GM06990 (cell line): ENCODE measurements at regions not wholly inside any gene's neighbourhood (a gene's known extent, or its start where the extent isn't known, plus 50 kb on each side); places are given as distances from the start of the nearest gene placed in this dataset.

Experiments
- DNase-seq: peaks from one replicate; pipeline ENCODE4 v3.0.0-alpha.2; 2011; ENCODE audit not compliant: insufficient read length; ENCODE audit errors: extremely low read depth
- H3K27me3 ChIP-seq: replicated peaks from 2 replicates; pipeline ENCODE4 v1.6.0; 2011; ENCODE audit warnings: low read length; ENCODE audit not compliant: control insufficient read depth, insufficient read depth
- H3K36me3 ChIP-seq: 2 replicates; pipeline ENCODE4 v1.5.1; 2011; ENCODE audit warnings: low read length; ENCODE audit not compliant: control insufficient read depth, insufficient read depth
- H3K4me3 ChIP-seq: replicated peaks from 2 replicates; pipeline ENCODE4 v1.5.1; 2011; ENCODE audit warnings: low read depth, mild to moderate bottlenecking, control low read depth, low read length
- TF ChIP-seq, protein P1 (sequence below): IDR thresholded peaks from 2 replicates; pipeline ENCODE4 v1.5.1; 2011; ENCODE audit warnings: low read length, control low read depth, mild to moderate bottlenecking, inconsistent platforms; ENCODE audit not compliant: insufficient read depth, poor library complexity, severe bottlenecking

DNA sequence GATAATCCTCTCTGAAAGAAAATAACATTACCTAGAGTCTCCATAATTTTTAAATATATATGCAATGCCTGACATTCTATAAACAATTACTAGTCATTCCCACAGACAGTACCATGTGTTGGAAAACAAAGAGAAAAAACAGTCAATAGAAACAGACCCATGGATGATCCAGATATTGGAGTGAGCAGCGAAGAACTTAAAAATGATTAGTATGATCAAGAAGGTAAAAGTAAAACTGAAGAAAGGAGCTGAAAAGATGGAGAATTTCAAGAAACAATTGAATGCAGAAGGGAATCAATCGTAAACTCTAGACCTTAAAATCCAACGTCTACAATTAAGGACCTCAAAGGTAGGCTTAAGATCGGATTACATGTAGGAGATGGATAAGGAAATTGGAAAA, 330.6 kb downstream of the SHANK2 start:
- DNase-seq: no peak
- Histone ChIP-seq H3K4me3 (no peak overlapping the region), H3K36me3 (no peaks in the 10 kb centered on the region), H3K27me3 (no peaks in the 10 kb centered on the region)
- TF ChIP-seq, protein P1, sequence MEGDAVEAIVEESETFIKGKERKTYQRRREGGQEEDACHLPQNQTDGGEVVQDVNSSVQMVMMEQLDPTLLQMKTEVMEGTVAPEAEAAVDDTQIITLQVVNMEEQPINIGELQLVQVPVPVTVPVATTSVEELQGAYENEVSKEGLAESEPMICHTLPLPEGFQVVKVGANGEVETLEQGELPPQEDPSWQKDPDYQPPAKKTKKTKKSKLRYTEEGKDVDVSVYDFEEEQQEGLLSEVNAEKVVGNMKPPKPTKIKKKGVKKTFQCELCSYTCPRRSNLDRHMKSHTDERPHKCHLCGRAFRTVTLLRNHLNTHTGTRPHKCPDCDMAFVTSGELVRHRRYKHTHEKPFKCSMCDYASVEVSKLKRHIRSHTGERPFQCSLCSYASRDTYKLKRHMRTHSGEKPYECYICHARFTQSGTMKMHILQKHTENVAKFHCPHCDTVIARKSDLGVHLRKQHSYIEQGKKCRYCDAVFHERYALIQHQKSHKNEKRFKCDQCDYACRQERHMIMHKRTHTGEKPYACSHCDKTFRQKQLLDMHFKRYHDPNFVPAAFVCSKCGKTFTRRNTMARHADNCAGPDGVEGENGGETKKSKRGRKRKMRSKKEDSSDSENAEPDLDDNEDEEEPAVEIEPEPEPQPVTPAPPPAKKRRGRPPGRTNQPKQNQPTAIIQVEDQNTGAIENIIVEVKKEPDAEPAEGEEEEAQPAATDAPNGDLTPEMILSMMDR: no peak

DNA sequence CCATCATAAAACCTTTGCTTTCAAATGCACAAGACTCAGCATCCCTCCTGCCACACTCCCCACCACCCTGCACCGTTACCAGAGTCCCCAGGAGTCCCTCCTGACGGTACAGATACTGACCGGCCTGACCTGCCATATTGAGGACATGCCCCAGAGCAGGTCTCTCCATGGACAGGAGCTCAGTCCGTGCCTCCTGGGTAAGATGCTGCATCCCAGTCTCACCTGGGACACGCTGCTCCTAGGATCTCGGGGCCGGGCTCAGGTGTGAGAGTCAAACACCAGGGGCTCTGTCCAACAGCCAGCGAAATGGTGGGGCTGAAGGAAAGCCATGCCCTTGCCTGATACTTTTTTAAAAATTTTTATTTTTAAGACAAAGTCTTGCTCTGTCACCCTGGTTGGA, 328.3 kb downstream of the SHANK2 start:
- Histone ChIP-seq H3K36me3 (no peaks in the 10 kb centered on the region), H3K4me3 (no peak overlapping the region), H3K27me3 (no peaks in the 10 kb centered on the region)
- no peak for DNase-seq
- TF ChIP-seq, protein P1: no peak

DNA sequence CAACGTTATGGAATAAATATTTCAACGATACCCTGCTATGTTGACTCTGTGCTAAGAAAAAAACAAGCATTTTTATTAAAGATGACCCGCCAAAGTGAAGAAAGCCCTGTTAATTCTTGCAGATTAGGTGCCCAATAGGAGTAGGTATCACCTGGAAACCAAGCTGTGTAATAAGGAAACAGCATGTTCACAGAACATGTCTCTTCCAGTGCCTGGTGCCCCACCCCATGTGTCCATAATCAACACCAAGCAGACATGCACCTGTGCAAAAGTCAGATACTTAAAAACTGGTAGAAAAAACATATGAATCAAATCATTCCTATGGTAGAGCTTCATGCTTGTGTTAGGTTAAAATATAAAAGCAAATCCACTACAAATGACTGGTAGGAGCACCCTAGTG, 327.1 kb downstream of the SHANK2 start:
- no peak for DNase-seq
- H3K27me3 ChIP-seq: no peaks in the 10 kb centered on the region; the same call in 1 of the 2 replicates
- no peak overlapping the region for H3K4me3 ChIP-seq
- TF ChIP-seq, protein P1: no peak
- no peaks in the 10 kb centered on the region for H3K36me3 ChIP-seq

DNA sequence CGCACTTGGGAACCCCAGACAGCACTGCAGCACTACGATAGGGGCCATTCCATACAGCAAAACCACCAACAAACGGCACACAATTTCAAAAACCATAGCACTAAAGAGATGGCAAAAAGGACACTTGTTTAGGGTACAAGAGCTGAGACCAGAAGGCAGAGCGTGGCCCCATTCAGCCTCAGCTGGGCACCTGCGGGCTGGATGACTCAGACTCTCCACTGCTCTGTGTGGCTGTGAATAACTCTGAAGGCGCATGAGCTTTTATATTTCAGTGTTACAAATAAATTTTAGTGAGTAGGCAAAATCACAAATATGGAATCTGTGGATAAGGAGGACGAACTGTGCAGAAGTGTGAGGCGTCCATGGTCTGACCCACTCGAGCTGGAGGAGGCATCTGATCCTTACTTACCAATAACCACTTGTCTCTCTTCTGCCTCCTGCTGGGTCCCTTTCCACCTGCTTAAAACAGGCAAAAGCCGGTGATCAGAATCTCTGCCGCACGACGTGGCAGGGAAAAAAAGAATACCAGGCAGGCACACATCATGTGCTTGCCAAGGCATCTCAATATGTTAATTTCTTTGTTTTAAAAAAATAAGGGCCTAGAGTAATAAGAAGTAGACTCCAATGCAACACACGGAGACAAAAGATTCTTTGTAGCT, 325.7 kb downstream of the SHANK2 start:
- TF ChIP-seq, protein P1: no peak
- Histone ChIP-seq H3K36me3 (no peaks in the 10 kb centered on the region), H3K27me3 (no peaks in the 10 kb centered on the region; the same call in 1 of the 2 replicates), H3K4me3 (no peak overlapping the region)
- no peak for DNase-seq

DNA sequence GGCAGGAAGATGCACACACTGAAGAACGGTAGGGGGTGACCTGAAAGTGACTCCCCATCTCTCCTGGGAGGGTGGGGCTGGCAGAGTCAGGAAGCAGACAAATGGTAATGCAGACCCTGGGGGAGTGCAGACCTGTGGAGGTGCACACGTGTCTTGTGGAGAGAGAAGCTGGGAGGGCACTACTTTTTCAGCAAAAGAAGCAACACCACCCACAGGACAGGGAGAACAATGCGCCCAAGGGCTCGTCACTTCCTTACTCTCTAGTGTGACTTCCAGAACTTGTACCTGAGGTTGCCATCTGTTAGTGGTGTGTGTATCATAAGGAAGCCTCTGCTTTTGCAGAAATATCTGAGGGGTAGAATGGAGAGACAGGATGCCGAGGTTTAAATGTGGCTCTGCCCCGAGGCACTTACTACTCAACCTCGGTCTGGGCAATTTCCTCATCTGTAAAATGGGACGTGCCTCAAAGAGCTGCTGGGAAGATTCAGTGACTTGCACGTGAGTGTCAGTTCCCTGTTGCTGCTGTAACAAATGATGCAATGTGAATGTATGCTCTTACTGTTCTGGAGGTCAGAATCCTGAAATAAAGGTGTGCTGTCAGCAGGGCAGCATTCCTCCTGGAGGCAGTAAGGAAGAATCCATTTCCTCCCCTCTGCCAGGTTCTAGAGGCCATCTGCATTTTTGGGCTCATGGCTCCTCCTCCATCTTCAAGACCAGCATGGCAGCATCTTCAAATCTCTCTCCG, 323.4 kb downstream of the SHANK2 start:
- no peak for DNase-seq
- Histone ChIP-seq H3K36me3 (no peaks in the 10 kb centered on the region), H3K4me3 (no peak overlapping the region), H3K27me3 (no peaks in the 10 kb centered on the region; the same call in 1 of the 2 replicates)
- TF ChIP-seq, protein P1: no peak
